GM23248 (cell line): ENCODE measurements at regions not wholly inside any gene's neighbourhood (a gene's known extent, or its start where the extent isn't known, plus 50 kb on each side); places are given as distances from the start of the nearest gene placed in this dataset.

Experiments used
- EZH2 ChIP-seq: fragments of 200-600 bp; sonication (generic); IDR thresholded peaks from 2 replicates; pipeline ENCODE4 v1.6.1; 2018; ENCODE audit warnings: antibody characterized with exemption, mild to moderate bottlenecking; ENCODE audit not compliant: insufficient read depth, poor library complexity, severe bottlenecking
- EZH2phosphoT487 ChIP-seq: fragments of 200-600 bp; sonication (generic); IDR thresholded peaks from 2 replicates; pipeline ENCODE4 v1.6.1; 2018; ENCODE audit warnings: antibody characterized with exemption, moderate library complexity, mild to moderate bottlenecking, low read depth; ENCODE audit not compliant: insufficient read depth

DNA sequence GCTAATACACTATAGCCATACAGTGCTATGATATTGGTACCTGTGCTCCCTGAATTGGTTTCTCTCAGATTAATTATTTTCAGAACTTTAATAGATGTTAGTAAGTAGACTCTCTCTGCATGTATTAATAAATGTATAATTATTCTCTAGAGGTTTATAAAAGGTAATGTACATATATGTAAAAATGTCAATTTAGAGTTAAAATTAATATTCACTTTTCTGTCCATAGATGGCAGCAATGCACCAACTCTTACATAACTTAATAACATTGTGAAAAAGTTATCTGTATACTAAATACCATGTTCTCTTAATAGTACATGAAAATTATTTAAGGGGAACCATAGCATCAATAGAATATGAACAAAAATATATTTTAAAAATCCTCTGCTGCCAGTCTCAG lies 515.0 kb upstream of the KLHL1 start:
- TF ChIP-seq EZH2 (no peak), EZH2phosphoT487 (no peak)
